Neutrophil (primary cell): ENCODE measurements at regions not wholly inside any gene's neighbourhood (a gene's known extent, or its start where the extent isn't known, plus 50 kb on each side); places are given as distances from the start of the nearest gene placed in this dataset.

Experiments used
- H3K27ac ChIP-seq: fragments of 200-600 bp; sonication (generic); 2 replicates; pipeline ENCODE4 v1.5.1; 2016; ENCODE audit warnings: mild to moderate bottlenecking, moderate library complexity
- H3K27me3 ChIP-seq: fragments of 200-600 bp; sonication (generic); 2 replicates; pipeline ENCODE4 v1.6.0; 2016; ENCODE audit warnings: mild to moderate bottlenecking
- H3K36me3 ChIP-seq: fragments of 200-600 bp; sonication (generic); 2 replicates; pipeline ENCODE4 v1.5.1; 2017
- H3K4me1 ChIP-seq, 2 experiments: fragments of 200-600 bp in 1 of 2; sonication (generic) in 1 of 2; 1 replicate in 1 of 2; 2 replicates in 1 of 2; pipeline versions ENCODE4 v1.5.1 to v1.6.1; 2013 to 2016; ENCODE audit warnings: low read depth in 1 of 2, low read length in 1 of 2, mild to moderate bottlenecking in 1 of 2, moderate library complexity in 1 of 2; ENCODE audit not compliant: control insufficient read depth in 1 of 2, insufficient read depth in 1 of 2
- H3K4me3 ChIP-seq, 2 experiments: fragments of 200-600 bp in 1 of 2; sonication (generic) in 1 of 2; 1 replicate in 1 of 2; 2 replicates in 1 of 2; pipeline ENCODE4 v1.5.1; 2013 to 2016; ENCODE audit warnings: low read depth in 1 of 2, low read length in 1 of 2, mild to moderate bottlenecking in 1 of 2, moderate library complexity in 1 of 2
- H3K9me3 ChIP-seq: fragments of 200-600 bp; sonication (generic); 2 replicates; pipeline ENCODE4 v1.5.1; 2016
- TF ChIP-seq, protein P1 (sequence below): fragments of 200-600 bp; sonication (generic); IDR thresholded peaks from 2 replicates; pipeline ENCODE4 v1.5.1; 2016; ENCODE audit warnings: antibody characterized with exemption

DNA sequence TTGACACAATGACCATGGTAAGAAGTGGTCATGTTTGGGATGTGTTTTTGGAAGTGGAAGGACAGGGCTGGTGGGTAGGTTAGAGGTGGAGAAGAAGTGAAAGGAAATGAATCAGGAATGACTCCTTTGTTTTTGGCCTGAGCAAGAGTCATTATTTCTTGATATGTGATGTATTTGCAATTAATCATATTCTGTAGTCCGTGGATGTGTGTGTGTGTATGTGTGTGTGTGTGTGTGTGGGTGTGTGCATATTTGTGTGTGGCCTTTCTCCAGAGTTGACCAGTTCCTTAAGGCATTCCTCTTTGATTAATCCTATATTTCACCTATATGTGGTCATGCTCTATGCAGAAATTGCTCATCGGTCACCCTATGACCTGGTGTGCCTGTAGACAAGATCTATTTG is 130.7 kb downstream of the UTRN start:
- Histone ChIP-seq H3K9me3 (no peaks in the 10 kb centered on the region), H3K27ac (no peak overlapping the region), H3K36me3 (no peaks in the 10 kb centered on the region), H3K4me1 (no peaks in the 10 kb centered on the region), H3K27me3 (no peaks in the 10 kb centered on the region), H3K4me3 (no peak overlapping the region)
- TF ChIP-seq, protein P1, sequence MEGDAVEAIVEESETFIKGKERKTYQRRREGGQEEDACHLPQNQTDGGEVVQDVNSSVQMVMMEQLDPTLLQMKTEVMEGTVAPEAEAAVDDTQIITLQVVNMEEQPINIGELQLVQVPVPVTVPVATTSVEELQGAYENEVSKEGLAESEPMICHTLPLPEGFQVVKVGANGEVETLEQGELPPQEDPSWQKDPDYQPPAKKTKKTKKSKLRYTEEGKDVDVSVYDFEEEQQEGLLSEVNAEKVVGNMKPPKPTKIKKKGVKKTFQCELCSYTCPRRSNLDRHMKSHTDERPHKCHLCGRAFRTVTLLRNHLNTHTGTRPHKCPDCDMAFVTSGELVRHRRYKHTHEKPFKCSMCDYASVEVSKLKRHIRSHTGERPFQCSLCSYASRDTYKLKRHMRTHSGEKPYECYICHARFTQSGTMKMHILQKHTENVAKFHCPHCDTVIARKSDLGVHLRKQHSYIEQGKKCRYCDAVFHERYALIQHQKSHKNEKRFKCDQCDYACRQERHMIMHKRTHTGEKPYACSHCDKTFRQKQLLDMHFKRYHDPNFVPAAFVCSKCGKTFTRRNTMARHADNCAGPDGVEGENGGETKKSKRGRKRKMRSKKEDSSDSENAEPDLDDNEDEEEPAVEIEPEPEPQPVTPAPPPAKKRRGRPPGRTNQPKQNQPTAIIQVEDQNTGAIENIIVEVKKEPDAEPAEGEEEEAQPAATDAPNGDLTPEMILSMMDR = no peak

DNA sequence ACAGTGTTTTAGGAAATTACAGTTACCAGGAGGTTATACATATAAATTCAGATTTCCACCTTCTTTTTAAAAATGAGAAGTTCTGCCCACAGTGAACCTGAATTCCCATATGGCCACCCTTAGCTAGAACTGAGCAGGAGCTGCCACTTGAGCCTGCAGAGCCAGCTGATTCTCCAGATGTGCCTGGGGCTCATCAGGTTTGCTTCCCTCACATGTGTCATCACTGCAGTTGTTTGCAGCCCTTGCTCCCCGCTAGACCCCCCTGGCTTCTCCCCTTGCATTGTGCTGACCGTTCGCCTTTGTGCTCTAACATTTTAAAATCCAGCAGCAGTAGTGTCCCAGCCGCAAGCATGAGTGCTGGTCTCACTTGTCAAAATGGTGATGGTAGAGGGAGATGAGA is 131.1 kb downstream of the UTRN start:
- Histone ChIP-seq H3K4me3 (no peak overlapping the region), H3K27me3 (no peaks in the 10 kb centered on the region), H3K27ac (no peak overlapping the region), H3K9me3 (no peaks in the 10 kb centered on the region), H3K36me3 (no peaks in the 10 kb centered on the region), H3K4me1 (no peaks in the 10 kb centered on the region)
- TF ChIP-seq, protein P1 = no peak

DNA sequence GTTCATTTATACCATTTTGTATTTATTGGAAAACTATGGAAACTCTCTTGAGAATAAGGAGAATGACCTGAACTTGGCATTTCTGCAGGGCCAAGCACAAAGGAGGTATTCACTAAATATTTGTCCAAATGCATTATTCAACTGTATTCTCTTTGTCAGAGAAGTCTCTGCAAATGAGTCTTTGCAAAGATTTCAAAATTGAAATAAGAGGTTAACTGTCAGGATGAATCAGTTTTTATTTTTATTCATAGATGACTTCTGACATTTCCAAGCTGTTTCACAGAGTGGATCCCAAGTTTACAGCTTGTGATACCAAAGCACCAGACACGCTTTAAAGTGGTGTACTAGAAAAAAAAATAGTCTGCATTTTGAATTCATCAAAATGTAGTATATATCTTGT is 131.6 kb downstream of the UTRN start:
- H3K27me3 ChIP-seq = no peaks in the 10 kb centered on the region
- no peaks in the 10 kb centered on the region for H3K9me3 ChIP-seq
- H3K4me1 ChIP-seq = no peaks in the 10 kb centered on the region
- peaks cover under 1% of the 10 kb centered on the region for H3K36me3 ChIP-seq
- TF ChIP-seq, protein P1 = no peak
- no peak overlapping the region for H3K4me3 ChIP-seq
- H3K27ac ChIP-seq = no peak overlapping the region

DNA sequence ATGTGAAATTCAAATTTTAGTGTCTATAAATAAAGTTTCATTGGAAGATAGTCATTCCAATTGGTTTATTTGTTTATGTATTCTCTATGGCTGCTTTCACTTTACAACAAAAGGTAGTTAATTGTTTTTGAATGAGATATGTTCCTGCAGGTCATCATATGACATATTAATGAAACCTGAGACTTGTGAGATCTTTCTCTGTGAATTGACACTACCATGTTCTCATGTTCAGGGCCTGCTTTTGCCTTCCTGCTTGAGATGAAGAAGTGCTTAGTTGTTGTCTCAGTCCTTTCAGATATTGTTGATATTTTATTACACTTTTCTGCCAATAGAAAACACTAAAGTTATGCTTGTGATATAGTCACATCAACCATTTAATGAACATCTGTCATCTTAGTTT is 132.5 kb downstream of the UTRN start:
- no peak overlapping the region for H3K27ac ChIP-seq
- TF ChIP-seq, protein P1 = no peak
- no peaks in the 10 kb centered on the region for H3K9me3 ChIP-seq
- H3K4me1 ChIP-seq = no peaks in the 10 kb centered on the region
- no peaks in the 10 kb centered on the region for H3K27me3 ChIP-seq
- H3K36me3 ChIP-seq = peaks cover 10% of the 10 kb centered on the region
- no peak overlapping the region for H3K4me3 ChIP-seq

DNA sequence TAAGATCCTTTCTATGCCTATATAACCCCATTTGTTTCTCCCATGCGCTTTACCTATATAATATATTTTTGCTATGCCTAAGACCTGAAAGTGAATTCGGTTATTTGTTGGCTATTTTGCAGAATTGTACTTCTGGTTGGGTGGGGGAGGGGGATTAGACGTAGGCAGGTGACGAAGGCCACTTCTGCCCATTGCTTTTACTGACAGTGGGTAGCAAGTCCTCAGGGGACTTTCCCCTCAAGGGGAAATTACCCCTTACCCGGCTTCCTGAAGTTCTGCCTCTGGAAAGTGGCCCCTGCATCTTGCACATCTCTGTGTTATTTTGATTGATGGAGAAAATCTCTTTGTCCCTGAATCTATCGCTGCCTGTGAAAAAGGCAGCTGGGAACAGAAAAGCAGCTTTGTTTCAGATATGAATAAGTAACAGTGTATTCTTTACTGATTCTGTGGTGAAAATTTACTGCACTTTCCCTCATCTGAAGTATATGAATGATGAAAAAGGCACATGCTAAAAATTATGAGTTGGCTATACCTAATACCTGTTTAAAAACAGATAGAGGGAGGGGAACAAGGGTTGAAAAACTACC is 133.9 kb downstream of the UTRN start:
- no peaks in the 10 kb centered on the region for H3K9me3 ChIP-seq
- TF ChIP-seq, protein P1 = no peak
- H3K4me3 ChIP-seq = no peak overlapping the region
- H3K36me3 ChIP-seq = peaks cover 24% of the 10 kb centered on the region
- no peak overlapping the region for H3K27ac ChIP-seq
- H3K4me1 ChIP-seq = no peaks in the 10 kb centered on the region
- H3K27me3 ChIP-seq = no peaks in the 10 kb centered on the region

DNA sequence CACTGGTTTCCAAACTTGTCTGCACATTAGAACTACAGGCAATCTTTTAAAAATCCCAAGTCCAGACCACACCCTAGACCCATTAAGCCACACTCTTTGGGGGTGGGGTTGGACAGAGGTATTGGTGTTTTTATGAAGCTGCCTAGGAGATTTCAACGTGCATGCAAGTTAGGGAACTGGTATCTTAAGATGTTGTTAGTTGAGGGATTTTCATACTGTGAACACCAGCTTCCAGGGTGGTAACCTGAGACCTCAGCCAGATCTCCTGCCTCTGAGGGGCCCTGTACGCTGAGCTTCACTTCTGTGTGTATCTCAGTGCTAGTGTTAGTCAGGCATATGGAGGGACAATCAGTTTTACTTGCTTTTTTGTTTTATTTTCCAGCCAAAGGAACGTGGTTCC is 138.0 kb downstream of the UTRN start:
- Histone ChIP-seq H3K4me3 (no peak overlapping the region), H3K4me1 (no peaks in the 10 kb centered on the region), H3K27me3 (no peaks in the 10 kb centered on the region), H3K36me3 (peaks cover 52% of the 10 kb centered on the region), H3K9me3 (no peaks in the 10 kb centered on the region), H3K27ac (no peak overlapping the region)
- TF ChIP-seq, protein P1 = no peak
